Cerebellar nuclear complex (tissue), 1 donor: ENCODE measurements at regions not wholly inside any gene's neighbourhood (a gene's known extent, or its start where the extent isn't known, plus 50 kb on each side); places are given as distances from the start of the nearest gene placed in this dataset.
"Not testable (repeated sequence)": the region's sequence is repeated elsewhere in the genome, so short reads cannot be mapped to it uniquely, and the experiment has no call there.

ENCODE experiments used
- DNase-seq, 2 experiments: peaks; one replicate each; lab custom pipeline; 2025; lab: John Stamatoyannopoulos, UW

GRCh38 chr4:20196476-20196875 lies 55.2 kb upstream of the SLIT2 start:
- no peak for DNase-seq

GRCh38 chr4:20195071-20195885 lies 56.4 kb upstream of the SLIT2 start:
- DNase-seq = no peak

- DNase-seq = no peak
These were observed 57.3 kb upstream of the SLIT2 start for GRCh38 chr4:20194123-20195013.

GRCh38 chr4:20193141-20193936 lies 58.4 kb upstream of the SLIT2 start:
- DNase-seq = no peak

DNA sequence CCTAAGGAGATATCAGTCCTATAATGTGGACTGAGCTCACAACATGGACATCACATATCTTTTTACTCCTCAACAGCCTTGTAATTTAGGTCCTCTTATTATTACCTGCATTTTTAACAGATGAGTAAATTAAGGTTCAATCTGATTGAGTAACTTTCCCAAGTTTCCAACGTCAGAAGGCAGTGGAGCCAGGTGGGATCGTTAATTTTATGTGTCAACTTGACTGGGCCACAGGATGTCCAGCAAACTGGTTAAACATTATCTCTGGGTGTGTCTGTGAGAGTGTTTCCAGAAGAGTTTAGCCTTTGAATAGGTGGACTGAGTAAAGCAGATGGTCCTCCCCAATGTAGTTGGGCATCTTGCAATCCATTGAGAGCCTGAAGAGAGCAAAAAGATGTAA lies 59.0 kb upstream of the SLIT2 start:
- no peak for DNase-seq

GRCh38 chr4:20185103-20185502 lies 66.6 kb upstream of the SLIT2 start:
- no peak for DNase-seq

GRCh38 chr4:20183131-20183530 lies 68.6 kb upstream of the SLIT2 start:
- not testable (repeated sequence) for DNase-seq

DNA sequence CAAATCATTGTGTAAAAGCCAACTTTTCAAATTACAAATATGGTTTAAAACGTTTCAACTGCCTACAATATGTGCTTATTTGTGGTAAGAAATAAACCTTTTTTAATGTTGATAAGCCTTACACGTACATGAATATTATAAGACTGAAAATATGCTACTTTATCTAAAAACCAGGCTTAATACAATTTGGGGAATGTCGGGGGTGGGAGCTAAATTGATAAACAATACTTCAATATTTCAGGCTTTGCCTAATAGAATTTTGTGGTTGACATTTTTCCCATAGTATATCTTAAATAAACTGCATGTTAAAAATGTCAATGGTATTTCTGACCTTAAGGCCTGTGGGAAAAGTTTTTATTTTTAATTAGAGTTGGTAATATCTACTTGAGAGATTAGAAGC lies 69.8 kb upstream of the SLIT2 start:
- no peak for DNase-seq

DNA sequence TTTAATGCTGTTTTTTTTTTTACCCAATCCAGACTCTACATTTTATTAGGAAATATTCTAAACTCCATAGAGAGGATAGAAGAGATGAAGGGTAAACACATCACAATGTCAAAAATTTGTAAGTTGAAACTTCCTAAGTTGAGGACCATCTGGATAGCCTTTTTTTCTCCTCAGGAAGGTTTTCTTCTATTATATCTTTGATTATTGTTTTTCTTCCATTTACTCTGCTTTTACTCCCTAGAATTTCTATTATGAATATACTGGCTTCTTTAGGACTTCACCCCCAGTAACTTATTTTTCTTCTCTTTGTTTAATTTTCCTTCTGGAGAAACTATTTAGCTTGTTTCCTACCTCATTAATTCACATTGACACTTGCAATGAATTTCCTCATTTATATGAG lies 71.2 kb upstream of the SLIT2 start:
- DNase-seq = no peak

DNA sequence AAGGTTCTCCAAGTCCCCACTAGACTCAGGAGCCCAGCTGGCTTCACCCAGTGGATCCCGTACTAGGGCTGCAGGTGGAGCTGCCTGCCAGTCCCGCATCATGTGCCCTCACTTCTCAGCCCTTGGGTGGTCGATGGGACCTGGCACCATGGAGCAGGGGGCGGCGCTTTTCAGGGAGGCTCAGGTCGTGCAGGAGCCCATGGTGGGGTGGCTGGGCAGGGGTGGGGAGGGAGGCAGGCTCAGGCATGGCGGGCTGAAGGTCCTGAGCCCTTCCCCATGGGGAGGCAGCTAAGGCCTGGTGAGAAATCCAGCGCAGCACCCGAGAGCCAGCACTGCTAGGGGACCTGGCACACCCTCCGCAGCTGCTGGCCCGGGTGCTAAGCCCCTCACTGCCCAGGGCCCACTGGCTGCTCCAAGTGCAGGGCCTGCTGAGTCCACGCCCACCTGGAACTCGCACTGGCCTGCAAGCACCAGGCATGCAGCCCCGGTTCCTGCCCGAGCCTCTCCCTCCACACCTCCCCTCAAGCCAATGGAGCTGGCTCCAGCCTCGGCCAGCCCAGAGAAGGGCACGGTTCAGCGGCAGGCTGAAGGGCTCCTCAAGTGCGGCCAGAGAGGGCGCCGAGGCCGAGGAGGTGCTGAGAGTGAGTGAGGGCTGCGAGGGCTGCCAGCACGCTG lies 72.7 kb upstream of the SLIT2 start:
- no peak for DNase-seq

DNA sequence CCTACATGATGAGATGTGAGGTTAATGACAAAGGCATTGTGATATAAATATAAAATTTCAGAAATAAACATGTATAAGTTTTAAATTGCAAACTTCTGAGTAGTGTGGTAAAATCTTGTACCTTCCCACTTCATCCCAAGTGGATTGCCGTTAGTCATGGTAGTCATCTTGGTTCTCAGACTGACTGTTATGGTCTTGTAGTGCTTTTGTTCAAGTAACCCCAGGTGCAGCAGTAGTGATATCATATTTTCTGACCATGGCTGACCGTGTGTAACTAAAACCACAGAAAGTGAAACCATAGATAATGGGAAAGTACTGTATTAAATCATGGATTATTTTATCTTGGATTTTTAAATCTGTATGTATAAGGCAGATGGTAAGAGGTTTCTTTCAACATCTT lies 74.8 kb upstream of the SLIT2 start:
- DNase-seq = no peak

DNA sequence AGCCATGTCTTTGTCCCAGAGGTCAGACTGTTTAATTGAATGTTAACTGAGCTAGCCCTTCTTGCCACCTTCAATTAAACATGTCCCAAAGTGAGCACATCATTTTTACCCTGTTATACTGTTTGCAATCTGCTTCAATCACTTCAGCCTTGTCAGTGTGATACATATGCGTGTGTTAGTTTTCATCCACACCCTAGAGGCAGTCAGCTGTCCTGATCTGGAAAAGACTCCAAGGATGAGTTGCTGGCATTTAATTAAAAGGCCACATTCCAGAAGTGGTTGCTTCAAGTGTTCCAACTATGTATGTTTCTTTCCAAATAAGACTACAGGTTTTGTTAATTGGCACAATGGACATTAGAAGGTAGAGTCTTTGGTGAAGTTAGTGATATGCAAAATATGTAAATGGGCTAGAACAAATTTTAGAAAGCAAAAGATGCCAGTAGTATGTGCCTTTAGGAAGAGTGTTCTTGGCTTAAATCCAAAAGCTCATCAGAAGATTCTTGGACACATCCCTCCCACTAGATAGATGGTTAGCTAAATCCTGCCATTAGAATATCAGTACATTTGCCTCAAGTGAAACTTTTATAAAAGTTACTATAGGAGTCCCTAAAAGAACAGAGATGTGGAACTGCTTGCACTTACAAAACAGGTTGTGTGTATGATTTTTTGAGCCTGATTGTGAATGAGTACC lies 79.5 kb upstream of the SLIT2 start:
- no peak for DNase-seq

GRCh38 chr4:20166544-20166943 lies 85.2 kb upstream of the SLIT2 start:
- no peak for DNase-seq

DNA sequence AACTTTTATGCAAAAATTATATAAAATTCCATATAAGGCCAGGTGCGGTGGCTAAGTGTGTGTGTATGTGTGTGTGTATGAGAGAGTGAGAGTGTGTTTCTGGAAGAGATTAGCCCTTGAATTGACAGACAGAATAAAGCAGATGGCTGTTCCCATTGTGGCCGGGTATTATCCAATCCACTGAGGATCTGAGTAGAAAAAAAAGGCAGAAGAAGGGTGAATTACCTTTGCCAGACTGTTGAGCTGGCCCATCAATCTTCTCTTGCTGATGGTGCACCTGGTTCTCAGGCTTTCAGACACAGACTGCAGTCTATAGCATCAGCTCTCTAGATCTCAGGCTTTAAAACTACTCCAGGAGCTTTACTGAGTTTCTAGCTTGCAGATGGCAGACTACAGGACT lies 92.2 kb upstream of the SLIT2 start:
- DNase-seq = no peak

DNA sequence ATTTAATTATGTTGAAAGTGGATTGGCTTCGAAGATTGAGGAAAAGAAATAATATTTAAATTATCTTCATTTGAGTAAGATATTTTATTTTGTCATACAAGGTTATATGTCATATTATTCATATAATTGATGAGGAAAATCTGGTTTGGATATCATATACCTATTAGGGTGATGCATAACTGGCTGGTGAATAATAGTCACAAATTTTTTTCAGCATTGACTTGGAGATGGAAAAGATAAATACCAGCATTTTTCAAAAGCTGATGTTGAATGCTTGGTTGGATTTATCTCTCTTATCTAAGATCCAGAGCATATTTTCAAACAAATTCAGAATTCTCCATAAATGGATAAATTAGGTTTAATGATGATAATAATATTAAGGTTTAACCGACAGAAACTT lies 93.5 kb upstream of the SLIT2 start:
- DNase-seq = no peak

GRCh38 chr4:20151436-20151835 lies 100.3 kb upstream of the SLIT2 start:
- DNase-seq = no peak

GRCh38 chr4:20149143-20149542 lies 102.6 kb upstream of the SLIT2 start:
- not testable (repeated sequence) for DNase-seq

GRCh38 chr4:20137176-20137575 lies 114.5 kb upstream of the SLIT2 start:
- no peak for DNase-seq

DNA sequence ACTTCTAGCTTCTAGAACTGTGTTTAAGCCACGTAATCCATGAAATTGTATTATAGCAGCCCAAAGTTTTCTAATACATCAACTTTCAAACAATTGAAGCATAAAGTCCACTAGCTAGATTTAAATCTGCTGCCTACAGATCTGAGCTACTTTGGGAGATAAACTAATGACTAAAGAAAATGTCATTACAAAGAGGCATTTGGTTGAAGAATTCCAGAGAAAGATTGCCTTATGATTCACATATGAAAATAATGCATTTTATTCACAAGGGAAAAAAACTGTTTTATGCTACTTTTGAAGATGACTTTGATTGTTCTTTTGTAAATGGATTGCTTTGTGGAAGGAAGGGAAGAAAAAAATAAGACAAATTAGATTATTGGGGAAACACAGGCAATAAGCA lies 124.1 kb upstream of the SLIT2 start:
- DNase-seq = no peak

DNA sequence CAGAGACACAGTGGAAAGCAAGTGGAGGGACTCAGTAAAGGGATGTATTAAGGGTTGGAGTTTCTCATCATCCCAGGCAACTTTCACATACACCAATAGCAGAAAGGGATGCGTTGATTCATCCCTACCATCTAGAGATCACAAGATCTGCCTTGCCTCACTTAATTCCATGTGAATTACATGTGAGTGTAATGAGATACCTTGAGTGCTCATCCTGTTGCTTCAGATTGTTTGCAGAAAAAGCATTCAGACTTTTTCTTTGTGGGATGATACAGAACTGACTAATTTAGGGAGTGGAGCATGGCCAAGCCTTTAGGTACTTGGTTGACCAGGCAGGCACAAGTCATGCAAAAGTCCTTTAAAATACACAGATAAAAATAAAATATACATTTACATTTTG lies 124.8 kb upstream of the SLIT2 start:
- no peak for DNase-seq

DNA sequence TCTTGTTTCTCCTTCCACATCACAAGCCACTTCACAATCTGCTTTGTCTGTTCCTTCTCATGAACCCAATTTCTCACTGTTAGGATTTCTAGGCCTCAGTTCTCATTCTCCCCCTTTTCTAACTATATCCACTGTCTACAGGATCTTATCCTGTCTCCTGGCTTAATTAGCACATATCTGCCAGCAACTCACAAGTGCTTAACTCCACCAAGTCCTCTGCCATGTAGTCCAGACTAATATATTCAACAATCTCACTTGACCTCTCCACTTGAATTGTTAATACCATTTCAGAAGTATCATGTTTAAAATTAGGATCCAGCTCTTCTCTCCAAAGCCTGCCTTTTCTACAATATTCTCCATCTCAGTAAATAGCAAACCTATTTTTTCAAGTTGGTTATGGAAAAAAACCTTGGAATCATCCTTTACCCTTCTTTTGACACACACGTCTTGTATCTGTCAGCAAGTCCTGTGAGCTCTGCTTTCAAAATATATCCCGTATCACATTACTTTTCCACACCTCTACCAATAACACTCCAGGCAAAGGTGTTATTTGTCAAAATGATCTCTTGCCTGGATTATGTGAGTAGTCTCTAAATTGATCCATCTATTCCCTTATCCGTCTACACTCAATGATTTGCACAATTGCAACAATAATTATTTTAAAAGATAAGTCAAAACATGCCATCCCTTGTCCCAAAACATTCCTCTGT lies 127.2 kb upstream of the SLIT2 start:
- DNase-seq = no peak
